Iris pigment epithelial cell (primary cell): ENCODE measurements at regions not wholly inside any gene's neighbourhood (a gene's known extent, or its start where the extent isn't known, plus 50 kb on each side); places are given as distances from the start of the nearest gene placed in this dataset.

Source experiments
- DNase-seq: peaks from one replicate; pipeline ENCODE4 v3.0.0-alpha.2; 2011; ENCODE audit warnings: low read depth

GRCh38 chrX:69027181-69028005 is 137.9 kb downstream of the PJA1 start:
- peak; percentile 91 for DNase-seq

GRCh38 chrX:69025802-69026301 is 139.4 kb downstream of the PJA1 start:
- DNase-seq = peak; percentile 84

- DNase-seq = peak; percentile 75
Observed at GRCh38 chrX:69024931-69025330, 140.3 kb downstream of the PJA1 start.

GRCh38 chrX:69024161-69024736 is 141.0 kb downstream of the PJA1 start:
- DNase-seq = no peak

DNA sequence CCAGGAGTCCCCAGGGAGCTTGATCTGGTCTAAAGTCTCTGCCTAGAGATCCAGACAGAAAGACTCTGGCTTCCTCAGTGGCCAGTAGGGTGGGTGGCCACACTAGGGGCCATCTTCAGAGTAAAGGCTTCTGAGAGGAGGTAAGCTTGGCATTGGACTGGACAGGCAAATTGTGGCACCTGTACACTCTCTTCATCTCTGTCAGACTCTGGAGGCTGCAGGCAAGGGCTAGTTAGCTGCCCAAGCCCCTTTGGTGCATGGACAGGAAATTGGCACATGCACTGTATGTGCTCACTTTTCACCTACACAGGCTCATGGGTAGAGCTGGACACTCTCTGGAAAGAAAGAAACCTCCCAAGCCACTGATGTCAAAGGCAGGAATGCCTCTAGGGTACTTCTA is 142.8 kb downstream of the PJA1 start:
- DNase-seq = no peak

GRCh38 chrX:69021141-69021960 is 143.9 kb downstream of the PJA1 start:
- no peak for DNase-seq

- no peak for DNase-seq
Observed at GRCh38 chrX:69020316-69020715, 144.9 kb downstream of the PJA1 start.

GRCh38 chrX:69019073-69019890 is 146.0 kb downstream of the PJA1 start:
- no peak for DNase-seq

GRCh38 chrX:69018416-69019072 is 146.7 kb downstream of the PJA1 start:
- DNase-seq = no peak

GRCh38 chrX:69016293-69016941 is 148.8 kb downstream of the PJA1 start:
- no peak for DNase-seq

DNA sequence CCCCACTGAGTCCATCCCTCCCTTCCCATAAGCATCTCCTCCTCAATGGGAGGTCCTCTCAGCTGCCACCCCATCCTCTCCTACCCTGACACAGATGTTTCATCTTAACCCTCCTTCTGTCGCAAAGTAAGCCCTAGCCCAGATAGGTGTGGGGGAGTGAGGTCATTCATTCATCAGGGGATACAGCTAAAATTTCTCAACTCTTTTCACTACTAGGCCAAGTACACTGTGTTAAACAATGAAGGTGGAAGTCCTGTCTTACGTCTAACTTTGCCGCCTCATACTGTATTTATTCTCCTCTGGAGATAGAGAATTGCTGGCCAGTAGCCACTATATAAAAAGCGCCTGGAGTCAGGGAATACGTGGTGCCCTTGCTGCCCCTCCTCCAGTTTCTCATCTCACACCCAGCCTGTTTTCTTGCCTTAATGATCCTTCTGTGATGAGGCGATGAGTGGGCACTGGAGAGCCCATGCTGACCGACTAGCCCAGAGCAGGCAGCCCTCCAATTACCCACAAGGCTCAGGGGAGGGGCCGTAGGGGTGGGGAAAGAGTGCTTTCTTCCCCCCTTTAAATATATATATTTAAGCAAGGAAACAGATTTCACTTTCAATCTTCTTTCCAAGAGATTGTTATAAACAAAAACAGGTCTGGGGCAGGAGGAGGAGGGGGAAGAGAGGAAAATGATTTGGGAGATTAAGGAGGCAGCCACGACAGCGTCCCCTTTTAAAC is 149.5 kb downstream of the PJA1 start:
- no peak for DNase-seq

- DNase-seq = no peak
Observed at GRCh38 chrX:69015156-69015555, 150.1 kb downstream of the PJA1 start.

DNA sequence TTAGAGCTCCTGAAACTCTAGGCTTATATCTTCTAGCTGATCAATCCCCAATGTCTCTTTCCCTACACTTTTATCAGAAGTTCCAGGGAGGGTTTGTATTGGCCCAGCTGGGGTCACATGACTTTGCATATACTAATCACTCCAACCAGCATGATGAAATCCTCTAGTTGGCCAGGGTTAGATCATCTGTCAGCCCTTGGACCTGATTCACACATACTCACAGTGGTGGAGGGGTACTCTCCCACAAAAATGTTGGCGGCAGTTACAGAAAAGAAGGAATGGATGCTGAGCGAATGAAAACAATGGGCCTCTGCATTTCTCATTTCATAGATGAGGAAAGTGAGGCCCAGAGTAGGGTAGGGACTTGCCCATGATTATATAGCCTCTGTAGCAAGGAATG is 151.1 kb downstream of the PJA1 start:
- peak; percentile 74 for DNase-seq

GRCh38 chrX:69010339-69010738 is 154.9 kb downstream of the PJA1 start:
- DNase-seq = no peak

GRCh38 chrX:69000877-69001276 is 164.4 kb downstream of the PJA1 start:
- no peak for DNase-seq

GRCh38 chrX:68999931-69000330 is 165.3 kb downstream of the PJA1 start:
- DNase-seq = no peak

GRCh38 chrX:68999356-68999755 is 165.9 kb downstream of the PJA1 start:
- DNase-seq = peak; percentile 15

- DNase-seq = no peak
Observed at GRCh38 chrX:68998716-68999115, 166.5 kb downstream of the PJA1 start.

DNA sequence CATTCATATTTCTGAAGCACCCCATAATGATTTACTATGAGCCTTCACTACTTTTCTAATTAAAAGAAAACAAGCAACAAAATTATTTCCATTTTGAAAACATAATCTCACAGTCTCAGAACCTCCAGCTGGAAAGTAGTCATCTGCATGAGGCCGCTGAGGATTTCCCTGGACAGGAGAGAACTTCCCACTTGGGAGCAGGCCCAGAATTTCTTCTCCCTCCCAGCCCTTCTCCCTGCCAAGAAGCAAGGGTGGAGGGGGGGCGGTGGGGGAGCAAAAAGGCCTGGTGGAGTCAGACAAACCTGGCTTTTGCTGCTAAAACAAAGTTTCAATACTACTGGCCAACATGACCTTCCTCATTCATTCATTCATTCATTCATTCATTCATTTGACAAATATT is 167.3 kb downstream of the PJA1 start:
- peak; percentile 57 for DNase-seq

- DNase-seq = no peak
Observed at GRCh38 chrX:68997511-68997910, 167.7 kb downstream of the PJA1 start.
